ENCODE measurements at regions not wholly inside any gene's neighbourhood (a gene's known extent, or its start where the extent isn't known, plus 50 kb on each side); places are given as distances from the start of the nearest gene placed in this dataset.

GRCh38 chrX:10903523-10903922 is 207.6 kb upstream of the HCCS start:
- DNase-seq, result no peak

DNA sequence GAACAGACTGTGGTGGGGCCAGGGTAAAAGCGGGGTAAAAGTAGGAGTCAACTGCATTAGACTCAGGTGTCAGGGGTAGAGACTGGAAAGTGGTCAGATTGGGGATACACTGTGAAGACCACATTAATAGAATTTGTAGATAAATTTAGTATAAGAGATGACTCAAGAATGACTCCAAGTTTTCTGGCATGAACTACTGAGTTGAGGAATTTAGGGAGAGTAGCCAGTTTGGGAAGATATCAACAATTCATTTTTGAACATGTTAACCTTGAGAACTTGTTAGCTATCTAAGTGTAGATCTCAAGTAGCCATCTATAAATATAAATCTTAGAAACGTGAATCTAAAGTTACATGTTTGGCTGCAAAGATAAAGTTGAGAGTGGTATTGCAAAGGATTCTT is 206.9 kb upstream of the HCCS start:
- DNase-seq, result no peak

- no peak for DNase-seq
Measured at GRCh38 chrX:10906866-10907265, 204.3 kb upstream of the HCCS start.

DNA sequence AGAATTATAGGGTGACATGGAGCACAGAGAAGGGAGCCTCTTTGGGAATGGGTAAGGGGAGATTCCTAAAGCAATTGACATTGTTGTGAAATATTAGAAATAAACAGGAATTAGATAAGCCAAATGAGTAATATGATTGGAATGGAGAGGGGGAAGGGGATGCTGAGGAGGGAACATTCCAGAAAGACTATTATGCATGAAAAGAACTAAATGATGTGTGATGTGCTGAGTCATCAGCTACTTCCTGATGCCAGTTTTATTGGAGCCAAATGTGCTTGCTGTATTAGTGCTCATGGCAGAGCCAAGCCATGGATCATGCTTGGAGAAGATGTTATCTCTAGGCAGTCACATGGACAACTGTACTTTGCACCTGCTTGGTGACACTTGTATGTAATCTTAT is 189.0 kb upstream of the HCCS start:
- no peak for DNase-seq

DNA sequence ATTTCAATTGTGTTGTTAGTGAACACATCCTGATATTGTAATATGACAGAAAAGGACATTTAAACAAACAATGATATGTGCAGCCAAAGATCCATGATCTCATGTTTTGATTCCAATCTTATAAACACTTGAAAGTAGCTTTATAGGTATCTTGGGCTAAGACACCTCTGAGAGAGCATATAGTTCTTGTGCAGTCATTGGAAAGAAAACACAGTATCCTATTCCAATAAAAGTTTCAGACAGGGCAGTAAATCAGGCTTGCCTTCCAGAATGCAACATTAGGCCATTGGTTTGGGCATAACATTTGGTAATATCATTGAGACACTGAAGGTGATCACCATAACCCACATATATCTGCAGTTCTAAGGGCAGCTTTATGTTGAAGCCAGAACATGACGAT is 188.3 kb upstream of the HCCS start:
- DNase-seq, result no peak

GRCh38 chrX:10923466-10923865 is 187.7 kb upstream of the HCCS start:
- DNase-seq, result no peak

DNA sequence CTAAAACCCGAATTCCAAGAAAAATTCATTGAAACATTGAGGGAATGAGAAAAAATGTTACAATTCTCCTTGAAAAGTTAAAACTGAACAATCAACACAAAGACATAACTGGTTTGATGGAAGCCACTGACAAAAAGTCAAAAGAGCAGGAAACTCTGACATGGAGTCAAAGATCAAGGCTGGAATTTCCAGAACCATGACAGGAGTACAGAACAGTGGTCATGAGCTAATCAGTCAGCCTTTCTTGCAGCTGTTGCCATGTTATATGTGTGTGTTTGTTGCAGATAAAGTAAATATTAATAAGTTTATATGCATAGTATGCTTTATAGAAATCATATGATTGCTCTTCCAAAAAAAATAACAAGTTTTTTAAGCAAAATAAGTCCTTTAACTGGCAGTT is 184.7 kb upstream of the HCCS start:
- DNase-seq, result no peak

GRCh38 chrX:10926891-10927290 is 184.2 kb upstream of the HCCS start:
- no peak for DNase-seq

GRCh38 chrX:10929747-10930146 is 181.4 kb upstream of the HCCS start:
- DNase-seq, result no peak

- DNase-seq, result no peak
Measured at GRCh38 chrX:10930151-10930550, 181.0 kb upstream of the HCCS start.

DNA sequence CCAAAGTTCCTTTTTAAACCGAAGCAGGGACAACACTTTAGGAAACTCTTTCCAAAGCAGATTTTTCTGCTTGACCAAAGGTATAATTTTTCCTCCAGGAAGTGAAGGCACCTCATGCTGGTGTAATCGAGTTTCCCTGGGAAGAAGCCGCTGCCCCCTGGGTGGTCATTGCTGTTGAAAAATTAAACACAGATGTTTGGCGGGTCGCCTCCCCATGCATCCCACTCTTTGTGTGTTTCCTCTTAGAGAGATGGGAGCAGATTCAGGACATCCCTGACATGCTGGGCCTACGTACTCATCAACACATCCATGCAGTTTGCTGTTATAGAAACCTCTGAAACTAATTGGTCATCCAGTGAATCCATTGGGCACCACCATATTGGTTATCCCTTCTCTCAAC is 179.2 kb upstream of the HCCS start:
- DNase-seq, result no peak

- no peak for DNase-seq
Measured at GRCh38 chrX:10932842-10933440, 178.2 kb upstream of the HCCS start.

DNA sequence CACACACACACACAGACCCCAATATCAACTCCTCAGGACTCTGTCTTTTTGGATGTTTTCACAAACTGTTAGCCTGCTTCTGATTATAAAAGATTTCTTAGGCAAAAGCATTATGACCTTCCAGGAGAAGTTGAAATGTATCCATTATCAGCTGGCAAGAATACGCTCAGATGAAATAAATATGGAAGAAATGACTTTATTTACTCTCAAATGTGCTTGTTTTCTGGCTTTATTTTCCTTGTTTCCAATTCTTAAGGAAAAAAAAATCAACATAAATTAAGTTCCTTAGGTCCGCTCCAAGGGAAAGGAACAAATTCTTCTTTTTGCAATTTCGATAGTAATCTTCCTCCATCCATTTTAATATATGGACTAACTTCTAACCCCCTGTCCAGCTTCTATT is 175.6 kb upstream of the HCCS start:
- no peak for DNase-seq

- no peak for DNase-seq
Measured at GRCh38 chrX:10936976-10937375, 174.2 kb upstream of the HCCS start.

DNA sequence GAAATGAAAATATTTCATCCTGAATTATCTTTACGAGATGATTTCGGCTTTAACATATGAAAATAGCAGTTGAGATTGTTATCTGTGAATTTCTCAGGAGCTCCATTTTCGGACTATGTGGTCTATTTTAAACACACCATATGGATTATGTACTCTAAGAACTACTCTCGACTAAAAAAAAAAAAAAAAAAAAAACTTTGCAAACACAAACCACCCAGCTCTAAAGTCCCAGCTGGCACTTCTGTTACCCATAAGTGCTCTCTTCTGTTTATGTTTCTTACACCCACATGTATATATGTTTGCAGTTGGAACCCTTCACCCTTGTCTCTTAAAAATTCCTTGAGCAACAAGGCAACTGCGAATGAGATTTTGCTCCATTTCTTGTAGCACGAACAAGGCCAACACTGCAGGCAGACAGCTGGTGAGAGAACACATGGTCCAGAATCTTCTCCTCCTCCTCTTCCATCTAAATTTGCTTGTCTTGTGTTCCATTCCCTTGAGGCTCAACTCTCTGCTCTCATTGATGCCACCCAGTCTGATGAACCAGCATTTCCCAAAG is 172.7 kb upstream of the HCCS start:
- no peak for DNase-seq

- no peak for DNase-seq
Measured at GRCh38 chrX:10939424-10939823, 171.7 kb upstream of the HCCS start.

- DNase-seq, result no peak
Measured at GRCh38 chrX:10944136-10944885, 166.8 kb upstream of the HCCS start.

GRCh38 chrX:10945498-10945897 is 165.6 kb upstream of the HCCS start:
- DNase-seq, result no peak

GRCh38 chrX:10949541-10949940 is 161.6 kb upstream of the HCCS start:
- DNase-seq, result no peak

DNA sequence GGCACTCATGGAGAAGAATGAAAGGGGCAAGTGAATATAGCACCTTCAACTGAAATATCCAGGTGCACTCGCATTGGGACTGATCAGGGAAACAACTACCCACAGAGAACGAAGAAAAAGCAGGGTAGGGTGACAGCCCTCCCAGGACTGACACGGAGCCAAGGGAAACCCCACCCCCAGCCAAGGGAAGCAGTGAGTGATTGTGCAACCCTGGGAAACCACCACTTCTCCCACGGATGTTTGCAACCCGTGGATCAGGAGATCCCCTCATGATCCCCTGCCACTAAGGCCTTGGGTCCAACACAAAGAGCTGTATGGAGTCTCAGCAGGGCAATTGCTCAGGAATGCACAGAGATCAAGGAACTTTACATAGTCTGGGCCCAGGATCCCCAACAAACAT is 158.5 kb upstream of the HCCS start:
- DNase-seq, result no peak

GRCh38 chrX:10965174-10965798 is 145.8 kb upstream of the HCCS start:
- no peak for DNase-seq

- no peak for DNase-seq
Measured at GRCh38 chrX:10966057-10966456, 145.1 kb upstream of the HCCS start.

DNA sequence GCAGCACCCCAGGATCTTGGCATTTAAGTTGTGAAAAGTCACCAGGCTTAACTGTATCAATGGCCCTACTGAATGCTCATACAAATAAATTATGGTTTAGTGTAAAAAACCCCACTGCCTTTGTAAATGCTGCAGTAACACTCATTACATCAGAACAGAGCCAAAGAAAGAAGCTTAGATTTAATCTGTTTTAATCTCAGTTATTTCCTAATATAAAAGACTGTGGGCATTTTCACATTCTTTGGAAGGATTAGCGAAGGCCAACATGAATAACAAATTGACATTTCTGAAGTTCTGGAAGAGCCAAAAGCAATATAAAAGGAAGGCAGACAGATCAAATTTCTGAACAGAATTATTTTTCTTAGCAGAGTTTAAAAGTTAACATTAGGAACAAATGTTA is 140.0 kb upstream of the HCCS start:
- no peak for DNase-seq

GRCh38 chrX:10971759-10972158 is 139.4 kb upstream of the HCCS start:
- no peak for DNase-seq
